ENCODE measurements at regions not wholly inside any gene's neighbourhood (a gene's known extent, or its start where the extent isn't known, plus 50 kb on each side); places are given as distances from the start of the nearest gene placed in this dataset.
A peak's percentile ranks its signal among the peaks of the same experiment; 100 is the strongest.

- DNase-seq, result no peak
Measured at GRCh38 chr19:46945694-46946489, 73.7 kb upstream of the NPAS1 start.

GRCh38 chr19:46946611-46947238 is 72.9 kb upstream of the NPAS1 start:
- DNase-seq, result no peak

GRCh38 chr19:46947866-46948265 is 71.8 kb upstream of the NPAS1 start:
- DNase-seq, result no peak

GRCh38 chr19:46950526-46951170 is 69.0 kb upstream of the NPAS1 start:
- DNase-seq, result no peak

GRCh38 chr19:46951171-46951986 is 68.3 kb upstream of the NPAS1 start:
- no peak for DNase-seq

- no peak for DNase-seq
Measured at GRCh38 chr19:46952874-46953273, 66.8 kb upstream of the NPAS1 start.

- no peak for DNase-seq
Measured at GRCh38 chr19:46953955-46954501, 65.6 kb upstream of the NPAS1 start.

- no peak for DNase-seq
Measured at GRCh38 chr19:46954502-46954992, 65.1 kb upstream of the NPAS1 start.

- peak; percentile 19 for DNase-seq
Measured at GRCh38 chr19:46954993-46955812, 64.4 kb upstream of the NPAS1 start.

- DNase-seq, result no peak
Measured at GRCh38 chr19:46955813-46956371, 63.7 kb upstream of the NPAS1 start.

- DNase-seq, result no peak
Measured at GRCh38 chr19:46958532-46958931, 61.1 kb upstream of the NPAS1 start.

- no peak for DNase-seq
Measured at GRCh38 chr19:46959894-46960556, 59.6 kb upstream of the NPAS1 start.

GRCh38 chr19:46962030-46962570 is 57.5 kb upstream of the NPAS1 start:
- DNase-seq, result no peak

GRCh38 chr19:46963093-46963734 is 56.4 kb upstream of the NPAS1 start:
- DNase-seq, result no peak

GRCh38 chr19:46967578-46968032 is 52.0 kb upstream of the NPAS1 start:
- peak; percentile 25 for DNase-seq

Measured in activated effector memory CD4-positive, alpha-beta T cell treated with Interleukin-2 at 50 U/mL for 16 hours (primary cell).